Endodermal cell (in vitro differentiated cells): ENCODE measurements at regions not wholly inside any gene's neighbourhood (a gene's known extent, or its start where the extent isn't known, plus 50 kb on each side); places are given as distances from the start of the nearest gene placed in this dataset.

ENCODE experiments used
- DNase-seq: peaks from one replicate; pipeline ENCODE4 v3.0.0-alpha.2; 2017
- H3K27ac ChIP-seq: 2 replicates; pipeline ENCODE4 v1.5.1; 2013; ENCODE audit warnings: mild to moderate bottlenecking, low read depth, low read length, moderate library complexity
- H3K27me3 ChIP-seq: 2 replicates; pipeline ENCODE4 v1.6.1; 2013; ENCODE audit warnings: mild to moderate bottlenecking, low read length, moderate library complexity; ENCODE audit not compliant: insufficient read depth, control insufficient read depth, poor library complexity, severe bottlenecking
- H3K36me3 ChIP-seq: 2 replicates; pipeline ENCODE4 v1.7.0; 2013; ENCODE audit warnings: mild to moderate bottlenecking, low read length, moderate library complexity; ENCODE audit not compliant: control insufficient read depth, insufficient read depth
- H3K4me1 ChIP-seq: one replicate; pipeline ENCODE4 v1.7.0; 2013; ENCODE audit warnings: low read length; ENCODE audit not compliant: control insufficient read depth, insufficient read depth
- H3K4me3 ChIP-seq: 2 replicates; pipeline ENCODE4 v1.5.1; 2013; ENCODE audit warnings: mild to moderate bottlenecking, low read length, moderate library complexity
- H3K9ac ChIP-seq: 2 replicates; pipeline ENCODE4 v1.6.1; 2013; ENCODE audit warnings: mild to moderate bottlenecking, low read length, moderate library complexity; ENCODE audit not compliant: poor library complexity, severe bottlenecking; ENCODE audit errors: extremely low read depth
- H3K9me3 ChIP-seq: 2 replicates; pipeline ENCODE4 v1.6.1; 2013; ENCODE audit warnings: mild to moderate bottlenecking, low read length, moderate library complexity; ENCODE audit not compliant: control insufficient read depth
- H3K27ac Mint-ChIP-seq: 2 replicates; pipeline ENCODE4 v1.8.0; 2020; ENCODE audit warnings: mixed read lengths
- H3K27me3 Mint-ChIP-seq: 2 replicates; pipeline ENCODE4 v1.8.0; 2021; ENCODE audit warnings: mild to moderate bottlenecking, mixed read lengths; ENCODE audit not compliant: insufficient read depth
- H3K36me3 Mint-ChIP-seq: 2 replicates; pipeline ENCODE4 v1.8.0; 2020; ENCODE audit warnings: low read depth, mixed read lengths
- H3K4me1 Mint-ChIP-seq: 2 replicates; pipeline ENCODE4 v1.8.0; 2020; ENCODE audit warnings: mixed read lengths
- H3K4me3 Mint-ChIP-seq: 2 replicates; pipeline ENCODE4 v1.8.0; 2020; ENCODE audit warnings: mild to moderate bottlenecking, moderate library complexity, mixed read lengths
- H3K9me3 Mint-ChIP-seq: 2 replicates; pipeline ENCODE4 v1.8.0; 2020; ENCODE audit warnings: mild to moderate bottlenecking, mixed read lengths
- WGBS, 2 experiments: methylation state at CpG; one replicate each; pipeline versions ENCODE4 v1.1.5 to v1.1.7; 2013; ENCODE audit warnings: missing lambda C conversion rate in 2 of 2, mixed read lengths in 1 of 2; ENCODE audit not compliant: insufficient coverage in 1 of 2, insufficient read length in 1 of 2; 5-methylcytosine and 5-hydroxymethylcytosine counted together
- TF ChIP-seq, protein P1 (sequence below): fragments of 200-600 bp; sonication (generic); conservative IDR thresholded peaks from 2 replicates; pipeline ENCODE4 v1.5.0; 2021; ENCODE audit warnings: antibody characterized with exemption, mild to moderate bottlenecking

- no peaks in the 10 kb centered on the region for H3K27me3 Mint-ChIP-seq
- no peaks in the 10 kb centered on the region for H3K36me3 Mint-ChIP-seq
- 83 to 97% methylated on average over 1 to 11 of the region's 11 CpGs for WGBS, 2 experiments
- no peak overlapping the region for H3K9ac ChIP-seq
- no peak overlapping the region for H3K27ac Mint-ChIP-seq
- no peak overlapping the region for H3K4me3 Mint-ChIP-seq
- H3K4me1 Mint-ChIP-seq = no peaks in the 10 kb centered on the region
- H3K27ac ChIP-seq = no peak overlapping the region
- TF ChIP-seq, protein P1, sequence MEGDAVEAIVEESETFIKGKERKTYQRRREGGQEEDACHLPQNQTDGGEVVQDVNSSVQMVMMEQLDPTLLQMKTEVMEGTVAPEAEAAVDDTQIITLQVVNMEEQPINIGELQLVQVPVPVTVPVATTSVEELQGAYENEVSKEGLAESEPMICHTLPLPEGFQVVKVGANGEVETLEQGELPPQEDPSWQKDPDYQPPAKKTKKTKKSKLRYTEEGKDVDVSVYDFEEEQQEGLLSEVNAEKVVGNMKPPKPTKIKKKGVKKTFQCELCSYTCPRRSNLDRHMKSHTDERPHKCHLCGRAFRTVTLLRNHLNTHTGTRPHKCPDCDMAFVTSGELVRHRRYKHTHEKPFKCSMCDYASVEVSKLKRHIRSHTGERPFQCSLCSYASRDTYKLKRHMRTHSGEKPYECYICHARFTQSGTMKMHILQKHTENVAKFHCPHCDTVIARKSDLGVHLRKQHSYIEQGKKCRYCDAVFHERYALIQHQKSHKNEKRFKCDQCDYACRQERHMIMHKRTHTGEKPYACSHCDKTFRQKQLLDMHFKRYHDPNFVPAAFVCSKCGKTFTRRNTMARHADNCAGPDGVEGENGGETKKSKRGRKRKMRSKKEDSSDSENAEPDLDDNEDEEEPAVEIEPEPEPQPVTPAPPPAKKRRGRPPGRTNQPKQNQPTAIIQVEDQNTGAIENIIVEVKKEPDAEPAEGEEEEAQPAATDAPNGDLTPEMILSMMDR = no peak
- H3K4me1 ChIP-seq = no peaks in the 10 kb centered on the region
- no peaks in the 10 kb centered on the region for H3K9me3 ChIP-seq
- H3K27me3 ChIP-seq = no peaks in the 10 kb centered on the region
- no peaks in the 10 kb centered on the region for H3K36me3 ChIP-seq
- no peak for DNase-seq
- H3K9me3 Mint-ChIP-seq = no peaks in the 10 kb centered on the region
- no peak overlapping the region for H3K4me3 ChIP-seq
These were observed 787.5 kb downstream of the TLE4 start for GRCh38 chr9:80359291-80359690.

- TF ChIP-seq, protein P1 = no peak
- peaks cover 6% of the 10 kb centered on the region for H3K9me3 Mint-ChIP-seq
- no peak for DNase-seq
These were observed 781.2 kb downstream of the TLE4 start for GRCh38 chr9:80352967-80353366.

GRCh38 chr9:80351612-80352011, 779.8 kb downstream of the TLE4 start:
- Mint-ChIP-seq H3K27ac (no peak overlapping the region), H3K27me3 (no peaks in the 10 kb centered on the region), H3K9me3 (peaks cover 9% of the 10 kb centered on the region), H3K4me3 (no peak overlapping the region), H3K4me1 (peaks cover 5% of the 10 kb centered on the region), H3K36me3 (no peaks in the 10 kb centered on the region)
- Histone ChIP-seq H3K4me3 (no peak overlapping the region), H3K27me3 (no peaks in the 10 kb centered on the region), H3K36me3 (no peaks in the 10 kb centered on the region), H3K9ac (no peak overlapping the region), H3K4me1 (no peaks in the 10 kb centered on the region), H3K27ac (no peak overlapping the region), H3K9me3 (no peaks in the 10 kb centered on the region)
- 83 to 89% methylated on average over 1 of the region's 1 CpG for WGBS, 2 experiments
- no peak for DNase-seq
- TF ChIP-seq, protein P1 = no peak

More at GRCh38 chr9:80352967-80353366, 781.2 kb downstream of the TLE4 start:
- Mint-ChIP-seq H3K36me3 (no peaks in the 10 kb centered on the region), H3K4me3 (no peak overlapping the region), H3K27ac (no peak overlapping the region), H3K27me3 (no peaks in the 10 kb centered on the region), H3K4me1 (peaks cover 5% of the 10 kb centered on the region)
- no peaks in the 10 kb centered on the region for H3K36me3 ChIP-seq
- no peak overlapping the region for H3K4me3 ChIP-seq
- no peaks in the 10 kb centered on the region for H3K27me3 ChIP-seq
- H3K4me1 ChIP-seq = no peaks in the 10 kb centered on the region
- 90 to 100% methylated on average over 2 of the region's 2 CpGs for WGBS, 2 experiments
- H3K27ac ChIP-seq = no peak overlapping the region
- H3K9ac ChIP-seq = no peak overlapping the region
- H3K9me3 ChIP-seq = no peaks in the 10 kb centered on the region
